Thyroid gland (tissue), 4 donors: ENCODE measurements at regions not wholly inside any gene's neighbourhood (a gene's known extent, or its start where the extent isn't known, plus 50 kb on each side); places are given as distances from the start of the nearest gene placed in this dataset.

ENCODE experiments used
- DNase-seq, 2 donors: peaks; one replicate each; pipeline ENCODE4 v3.0.0-alpha.2; 2019
- H3K27ac ChIP-seq, 3 donors: fragments of 200-600 bp; sonication (generic); 1 replicate in 2 of 3; 2 replicates in 1 of 3; pipeline ENCODE4 v1.5.1; 2016 to 2019; ENCODE audit warnings: mild to moderate bottlenecking in 1 of 3, moderate library complexity in 1 of 3
- H3K27me3 ChIP-seq: fragments of 200-600 bp; sonication (generic); one replicate; pipeline ENCODE4 v1.5.1; 2019
- H3K36me3 ChIP-seq, 2 donors: fragments of 200-600 bp; sonication (generic); one replicate each; pipeline ENCODE4 v1.5.1; 2016 to 2019
- H3K4me1 ChIP-seq, 2 donors: fragments of 200-600 bp; sonication (generic); one replicate each; pipeline ENCODE4 v1.5.1; 2017 to 2019
- H3K4me3 ChIP-seq, 3 donors: fragments of 200-600 bp; sonication (generic); replicated peaks in 1 of 3; 1 replicate in 2 of 3; 2 replicates in 1 of 3; pipeline ENCODE4 v1.5.1; 2016; ENCODE audit warnings: mild to moderate bottlenecking in 1 of 3
- H3K9me3 ChIP-seq: fragments of 200-600 bp; sonication (generic); one replicate; pipeline ENCODE4 v1.5.1; 2017
- POLR2A ChIP-seq, 2 donors: fragments of 450-650 bp; IDR thresholded peaks; one replicate each; pipeline ENCODE4 v1.6.1; 2017; ENCODE audit warnings: antibody characterized with exemption in 2 of 2, mild to moderate bottlenecking in 2 of 2, moderate library complexity in 1 of 2
- WGBS, 2 donors: methylation state at CpG; one replicate each; pipeline ENCODE4 v1.1.5; 2017; 5-methylcytosine and 5-hydroxymethylcytosine counted together
- intact Hi-C: fragments of 100-400 bp; cut with DNase I; formaldehyde crosslinking; loops from one replicate; pipeline ENCODE4 v1.15.1; 2023
- TF ChIP-seq, protein P1 (sequence below), 6 experiments: fragments of 200-600 bp in 3 of 6; fragments of 450-650 bp in 3 of 6; sonication (generic) in 3 of 6; IDR thresholded peaks; one replicate each; pipeline ENCODE4 v1.5.1; 2016 to 2019; ENCODE audit warnings: antibody characterized with exemption in 6 of 6, mild to moderate bottlenecking in 2 of 6, inconsistent platforms in 1 of 6, moderate library complexity in 1 of 6

DNA sequence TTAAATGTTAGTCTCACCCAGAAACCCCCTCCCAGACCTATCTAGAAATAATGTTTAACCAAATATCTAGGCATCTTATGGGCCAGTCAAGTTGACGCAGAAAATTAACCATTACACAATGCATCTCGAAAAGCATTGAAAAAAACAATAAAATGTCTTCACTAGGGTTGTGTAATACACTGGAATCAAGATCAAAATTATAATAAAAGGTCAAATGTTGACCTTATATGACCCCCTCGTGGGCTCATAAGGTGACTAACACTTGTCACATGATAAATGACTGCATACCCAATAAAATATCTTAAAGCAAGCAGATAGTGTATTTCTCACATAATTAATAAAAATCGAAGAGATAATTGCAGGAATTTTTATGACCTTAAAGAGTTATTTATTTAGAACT is 447.9 kb upstream of the DSEL start:
- Histone ChIP-seq H3K27me3 (no peaks in the 10 kb centered on the region), H3K36me3 (no peaks in the 10 kb centered on the region), H3K4me1 (no peaks in the 10 kb centered on the region), H3K27ac (no peak overlapping the region), H3K9me3 (no peaks in the 10 kb centered on the region), H3K4me3 (no peak overlapping the region)
- no peak for DNase-seq
- intact Hi-C loops, result no loop called here
- WGBS, 2 donors, result 84 to 89% methylated on average over 4 of the region's 4 CpGs
- TF ChIP-seq POLR2A (IDR thresholded peaks at IDR 0.05), result no peak
- TF ChIP-seq, protein P1, sequence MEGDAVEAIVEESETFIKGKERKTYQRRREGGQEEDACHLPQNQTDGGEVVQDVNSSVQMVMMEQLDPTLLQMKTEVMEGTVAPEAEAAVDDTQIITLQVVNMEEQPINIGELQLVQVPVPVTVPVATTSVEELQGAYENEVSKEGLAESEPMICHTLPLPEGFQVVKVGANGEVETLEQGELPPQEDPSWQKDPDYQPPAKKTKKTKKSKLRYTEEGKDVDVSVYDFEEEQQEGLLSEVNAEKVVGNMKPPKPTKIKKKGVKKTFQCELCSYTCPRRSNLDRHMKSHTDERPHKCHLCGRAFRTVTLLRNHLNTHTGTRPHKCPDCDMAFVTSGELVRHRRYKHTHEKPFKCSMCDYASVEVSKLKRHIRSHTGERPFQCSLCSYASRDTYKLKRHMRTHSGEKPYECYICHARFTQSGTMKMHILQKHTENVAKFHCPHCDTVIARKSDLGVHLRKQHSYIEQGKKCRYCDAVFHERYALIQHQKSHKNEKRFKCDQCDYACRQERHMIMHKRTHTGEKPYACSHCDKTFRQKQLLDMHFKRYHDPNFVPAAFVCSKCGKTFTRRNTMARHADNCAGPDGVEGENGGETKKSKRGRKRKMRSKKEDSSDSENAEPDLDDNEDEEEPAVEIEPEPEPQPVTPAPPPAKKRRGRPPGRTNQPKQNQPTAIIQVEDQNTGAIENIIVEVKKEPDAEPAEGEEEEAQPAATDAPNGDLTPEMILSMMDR (IDR thresholded peaks at IDR 0.05), result no peak

DNA sequence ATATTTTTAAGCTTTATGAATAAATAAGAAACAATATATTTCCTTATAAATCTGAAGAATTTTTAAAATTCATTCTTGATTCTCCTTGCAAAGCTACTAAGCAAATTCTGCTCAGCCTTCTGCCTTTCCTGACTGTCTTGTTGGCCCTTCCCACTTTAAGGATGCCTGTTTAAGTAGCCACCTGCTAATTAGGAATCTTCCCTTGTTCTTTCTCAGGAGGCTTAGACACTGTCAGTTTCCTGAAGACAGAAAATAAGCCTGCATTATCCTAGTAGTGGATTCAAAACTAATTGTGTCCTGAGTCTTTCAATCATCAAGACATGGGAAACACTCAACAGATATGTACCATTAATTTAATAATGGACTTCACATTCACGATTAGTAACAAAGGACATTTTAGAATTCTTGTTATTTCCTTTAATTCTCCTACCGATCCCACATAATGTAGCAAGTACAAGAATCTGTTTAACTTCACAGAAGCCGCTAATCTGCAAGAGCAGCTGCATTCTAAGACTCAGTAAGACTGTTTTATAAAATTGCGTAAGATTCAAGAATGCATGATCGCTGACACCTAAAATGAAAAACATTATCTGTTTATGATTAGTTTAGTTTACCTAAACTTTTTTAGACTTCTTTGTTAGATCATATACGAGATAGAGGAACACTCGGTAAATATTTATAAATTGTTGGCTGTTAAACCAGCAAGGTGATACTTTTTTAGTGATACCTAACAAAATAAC is 445.4 kb upstream of the DSEL start:
- Histone ChIP-seq H3K4me1 (no peaks in the 10 kb centered on the region), H3K4me3 (no peak overlapping the region), H3K9me3 (no peaks in the 10 kb centered on the region), H3K27ac (no peak overlapping the region), H3K27me3 (no peaks in the 10 kb centered on the region), H3K36me3 (no peaks in the 10 kb centered on the region)
- WGBS, 2 donors, result 92% methylated on average over 7 of the region's 7 CpGs
- TF ChIP-seq POLR2A (IDR thresholded peaks at IDR 0.05), result no peak
- TF ChIP-seq, protein P1 (IDR thresholded peaks at IDR 0.05), result no peak
- intact Hi-C loops, result no loop called here
- DNase-seq, result no peak

DNA sequence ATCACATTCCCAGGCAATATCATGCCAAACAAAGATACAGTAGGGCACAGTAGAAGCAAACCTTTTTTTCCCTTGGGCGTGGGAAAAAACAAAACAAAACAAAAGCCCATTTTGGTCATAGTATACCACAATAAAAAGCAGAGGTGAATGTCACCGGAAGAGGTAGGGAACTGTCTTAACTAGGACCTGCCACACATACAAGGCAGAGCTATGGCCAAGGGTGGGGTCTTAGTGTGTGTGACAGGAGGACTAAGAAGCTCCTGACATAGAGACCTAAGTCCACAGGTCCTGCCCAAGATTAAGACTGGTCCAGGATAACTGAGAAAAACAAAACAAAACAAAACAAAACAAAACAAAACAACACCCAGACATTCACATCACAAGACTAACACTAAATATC is 441.2 kb upstream of the DSEL start:
- Histone ChIP-seq H3K9me3 (no peaks in the 10 kb centered on the region), H3K4me3 (no peak overlapping the region), H3K27me3 (no peaks in the 10 kb centered on the region), H3K36me3 (no peaks in the 10 kb centered on the region), H3K27ac (no peak overlapping the region), H3K4me1 (no peaks in the 10 kb centered on the region)
- 91 to 94% methylated on average over 2 of the region's 2 CpGs for WGBS, 2 donors
- TF ChIP-seq, protein P1 (IDR thresholded peaks at IDR 0.05), result no peak
- TF ChIP-seq POLR2A (IDR thresholded peaks at IDR 0.05), result no peak
- intact Hi-C loops, result no loop called here
- DNase-seq, result no peak

DNA sequence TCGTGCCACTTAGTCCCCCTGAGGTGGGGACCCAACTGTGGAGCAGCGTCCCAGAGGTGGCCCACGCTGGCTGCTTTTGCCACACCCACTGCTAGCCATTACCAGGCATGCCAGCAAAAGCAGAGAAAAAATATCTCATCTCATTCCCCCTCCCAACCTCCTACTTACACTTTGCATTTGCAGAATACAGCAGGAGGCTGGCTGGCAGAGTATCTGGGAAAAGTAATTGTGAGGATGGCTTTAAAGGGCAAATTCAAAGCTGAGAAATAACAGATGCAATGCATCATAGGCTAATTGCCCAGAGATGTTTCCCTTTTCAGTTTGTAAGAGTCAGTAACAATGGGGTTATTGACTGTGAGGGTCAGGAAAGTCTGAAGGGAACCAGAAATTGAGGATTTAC is 438.1 kb upstream of the DSEL start:
- Histone ChIP-seq H3K4me1 (no peaks in the 10 kb centered on the region), H3K9me3 (no peaks in the 10 kb centered on the region), H3K27me3 (no peaks in the 10 kb centered on the region), H3K4me3 (no peak overlapping the region), H3K36me3 (no peaks in the 10 kb centered on the region), H3K27ac (no peak overlapping the region)
- WGBS, 2 donors, result 30 to 35% methylated on average over 3 of the region's 3 CpGs
- TF ChIP-seq, protein P1 (IDR thresholded peaks at IDR 0.05), result no peak
- TF ChIP-seq POLR2A (IDR thresholded peaks at IDR 0.05), result no peak
- intact Hi-C loops, result no loop called here
- DNase-seq, result no peak

DNA sequence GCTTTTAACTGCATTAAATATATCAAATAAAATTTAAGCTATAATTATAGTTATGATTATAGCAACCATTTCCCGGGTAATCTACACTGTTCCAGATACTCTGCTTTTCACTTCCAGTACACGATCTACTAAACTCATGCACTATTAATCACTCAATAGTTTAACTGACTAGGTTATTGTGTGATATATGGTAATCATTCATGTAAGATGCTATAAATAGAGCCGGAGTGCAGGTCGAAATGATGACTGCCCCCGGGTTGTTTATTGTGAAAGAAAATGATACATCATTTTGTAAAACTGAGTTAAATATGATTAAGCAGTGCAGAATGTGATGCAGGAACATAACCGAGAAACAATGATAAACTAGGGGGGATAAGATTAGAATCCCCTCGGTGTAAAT is 434.6 kb upstream of the DSEL start:
- H3K4me3 ChIP-seq, result no peak overlapping the region
- H3K27ac ChIP-seq, result no peak overlapping the region
- no peak for DNase-seq
- TF ChIP-seq POLR2A (IDR thresholded peaks at IDR 0.05), result no peak
- TF ChIP-seq, protein P1 (IDR thresholded peaks at IDR 0.05), result no peak
- no peaks in the 10 kb centered on the region for H3K36me3 ChIP-seq
- 75 to 86% methylated on average over 7 of the region's 7 CpGs for WGBS, 2 donors
- no peaks in the 10 kb centered on the region for H3K4me1 ChIP-seq
- intact Hi-C loops, result no loop called here
- H3K9me3 ChIP-seq, result no peaks in the 10 kb centered on the region
- H3K27me3 ChIP-seq, result no peaks in the 10 kb centered on the region
